ENCODE measurements at regions not wholly inside any gene's neighbourhood (a gene's known extent, or its start where the extent isn't known, plus 50 kb on each side); places are given as distances from the start of the nearest gene placed in this dataset.
A peak's percentile ranks its signal among the peaks of the same experiment; 100 is the strongest.

DNA sequence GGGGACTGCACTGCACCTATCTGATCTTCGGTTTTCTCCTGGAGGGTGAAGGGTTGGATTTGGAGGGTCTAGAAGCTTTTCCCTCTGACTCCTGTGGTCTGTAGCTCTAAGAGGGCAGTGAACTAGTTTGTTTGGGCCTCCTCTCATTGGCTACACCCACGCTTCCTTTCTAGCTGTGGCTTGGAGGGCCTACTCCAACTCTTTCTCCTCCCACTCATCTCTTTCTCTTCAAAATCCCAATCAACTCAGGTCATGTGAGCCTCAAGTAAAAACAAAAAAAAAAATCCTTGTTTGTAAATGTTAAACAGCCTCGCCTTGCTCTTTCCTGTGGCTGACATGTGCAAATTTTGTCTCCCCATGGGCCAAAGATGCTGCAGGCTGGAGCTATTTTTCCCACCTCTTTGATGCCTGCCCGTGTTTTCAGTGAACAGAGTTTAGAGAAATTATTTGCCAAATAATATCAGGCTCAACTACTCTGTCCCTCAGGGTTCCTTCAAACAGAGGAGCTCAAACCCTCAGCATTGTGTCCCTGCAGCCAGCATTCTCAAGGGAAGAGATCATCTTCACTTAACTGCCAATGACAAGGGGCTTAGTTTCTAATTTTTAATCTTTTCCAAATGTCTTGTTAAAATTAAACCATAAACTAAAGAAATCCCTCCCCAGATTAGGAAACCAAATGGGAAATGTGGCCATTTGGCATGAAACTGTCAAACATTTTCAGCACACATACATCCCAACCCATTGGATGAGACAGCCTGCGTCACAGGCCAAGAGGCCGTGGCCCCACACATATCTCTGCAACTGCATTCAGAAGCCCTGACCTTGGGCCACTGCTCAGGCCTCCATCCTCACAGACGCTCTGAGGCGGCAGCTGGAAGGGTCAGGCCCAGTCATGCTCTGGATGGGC is 114.8 kb upstream of the THBS1 start:
- peak in 1 of 2 donors; percentile 32 for DNase-seq

DNA sequence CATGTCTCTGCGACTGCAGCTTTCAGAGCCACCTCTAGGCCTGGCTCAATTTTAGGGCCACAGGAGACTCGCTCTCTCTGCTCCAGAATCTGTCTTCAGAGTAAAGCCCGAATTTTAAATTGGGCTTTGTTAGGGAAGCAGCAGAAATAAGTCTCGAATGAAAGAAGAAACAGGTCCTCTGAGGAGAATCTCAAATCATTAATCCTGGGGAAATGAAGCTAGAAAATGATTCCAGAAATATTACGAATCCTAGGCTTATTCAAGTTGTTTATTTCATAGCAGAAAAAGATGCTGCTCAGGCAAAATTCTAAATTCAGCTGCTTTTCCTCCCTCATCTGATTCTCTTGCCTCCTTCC is 114.2 kb upstream of the THBS1 start:
- no peak for DNase-seq

DNA sequence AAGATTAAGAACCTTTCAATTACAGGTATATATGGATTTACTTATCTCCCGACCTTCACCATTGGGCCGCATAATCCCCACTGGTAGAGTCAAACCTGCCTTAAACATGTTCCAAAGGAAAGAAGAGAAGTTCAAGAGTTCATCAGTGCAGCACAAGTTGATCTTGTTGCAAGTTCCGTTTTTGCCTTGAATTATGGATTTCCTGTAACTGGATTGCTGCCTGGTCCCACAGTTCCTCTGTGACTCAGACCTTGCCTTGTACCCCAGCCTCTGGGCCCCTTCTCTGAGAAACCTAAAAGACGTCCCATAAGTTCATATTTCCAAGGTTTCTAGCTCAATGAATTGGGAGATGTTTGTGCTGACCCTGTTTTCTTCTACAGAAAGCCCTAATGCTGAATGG is 112.5 kb upstream of the THBS1 start:
- DNase-seq = peak; percentile 79

DNA sequence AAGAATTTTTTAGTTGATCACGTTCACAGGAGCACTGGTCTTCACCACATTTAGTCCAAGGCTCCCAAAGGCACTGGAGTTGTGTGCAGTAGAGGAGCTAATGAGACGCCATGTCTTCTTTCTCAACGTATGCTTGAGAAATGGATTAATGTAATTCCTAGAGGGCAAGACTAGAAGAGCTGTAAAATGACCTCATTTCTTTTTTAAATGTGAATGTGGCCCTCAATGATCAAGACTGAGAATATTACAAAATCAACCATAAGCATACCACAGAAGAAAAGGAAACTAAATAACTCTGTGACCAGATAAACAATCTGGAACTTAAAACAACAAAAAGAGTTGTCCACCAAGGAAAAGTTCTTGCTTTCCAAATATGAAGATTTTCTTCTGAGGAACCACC is 112.1 kb upstream of the THBS1 start:
- DNase-seq = peak; percentile 72 to 74

DNA sequence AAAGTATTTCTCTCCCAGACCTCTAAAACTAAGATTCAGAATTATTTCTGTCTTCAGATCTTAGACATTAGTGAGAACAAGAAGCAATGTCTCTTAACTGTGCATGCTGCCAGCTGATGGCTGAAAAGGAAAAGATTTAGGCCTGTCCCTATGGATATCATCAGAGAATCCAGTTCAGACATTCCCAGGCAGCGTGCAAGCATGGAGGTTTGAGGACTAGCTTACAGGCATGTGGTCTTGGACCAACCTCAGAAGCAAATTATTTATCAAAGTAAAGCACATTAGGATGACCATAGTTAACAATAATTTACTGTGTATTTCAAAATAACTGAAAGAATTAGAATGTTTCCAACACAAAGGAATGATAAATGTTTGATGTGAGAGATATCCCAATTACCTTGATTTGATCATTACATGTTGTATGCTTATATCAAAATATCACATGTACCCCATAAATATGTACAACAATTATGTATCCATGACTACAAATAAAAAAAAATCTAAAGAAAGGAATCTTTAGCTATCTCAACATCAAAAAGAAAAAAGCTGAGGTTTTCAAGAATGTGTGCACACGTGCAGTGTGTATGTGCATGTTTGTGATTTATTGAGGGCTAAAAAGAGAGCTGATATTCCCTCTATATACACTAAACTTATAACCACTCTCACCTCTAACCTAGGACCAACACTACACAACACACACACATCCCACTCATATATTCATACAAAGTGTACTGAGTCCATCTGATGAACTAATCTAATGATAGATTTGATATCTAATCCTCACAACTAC is 108.9 kb upstream of the THBS1 start:
- no peak for DNase-seq

DNA sequence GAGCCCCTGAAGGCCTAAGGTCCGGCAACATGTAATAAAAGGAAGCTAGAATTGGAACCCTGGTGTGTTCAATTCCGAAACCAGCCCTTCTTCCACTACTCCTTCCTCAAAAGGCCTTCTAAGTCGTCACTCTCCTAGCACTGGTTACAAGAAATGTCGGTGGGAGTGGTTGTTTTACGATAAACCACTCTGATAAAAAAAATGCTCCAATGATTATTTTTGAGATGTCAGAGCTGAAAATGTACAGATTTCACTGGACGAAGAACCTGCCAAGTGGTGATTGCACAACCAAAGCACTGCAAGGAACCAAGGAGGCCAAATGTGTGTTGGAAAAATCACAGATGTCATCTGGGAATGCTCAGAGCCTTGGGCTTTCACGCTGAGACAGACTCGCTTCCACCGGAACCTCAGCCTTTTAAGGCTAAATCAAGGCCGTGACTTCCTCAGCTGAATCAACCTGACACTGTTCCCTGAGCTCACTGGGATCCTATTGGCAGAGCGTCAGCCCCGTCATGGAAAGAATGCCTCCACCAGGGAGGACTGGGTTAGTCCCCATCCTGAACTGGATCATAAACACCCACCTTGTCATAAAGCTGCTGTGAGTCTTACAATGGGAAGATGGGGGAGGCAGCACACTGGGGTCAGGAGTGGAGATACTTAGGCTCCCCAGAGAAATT is 108.1 kb upstream of the THBS1 start:
- peak; percentile 24 to 45 for DNase-seq

DNA sequence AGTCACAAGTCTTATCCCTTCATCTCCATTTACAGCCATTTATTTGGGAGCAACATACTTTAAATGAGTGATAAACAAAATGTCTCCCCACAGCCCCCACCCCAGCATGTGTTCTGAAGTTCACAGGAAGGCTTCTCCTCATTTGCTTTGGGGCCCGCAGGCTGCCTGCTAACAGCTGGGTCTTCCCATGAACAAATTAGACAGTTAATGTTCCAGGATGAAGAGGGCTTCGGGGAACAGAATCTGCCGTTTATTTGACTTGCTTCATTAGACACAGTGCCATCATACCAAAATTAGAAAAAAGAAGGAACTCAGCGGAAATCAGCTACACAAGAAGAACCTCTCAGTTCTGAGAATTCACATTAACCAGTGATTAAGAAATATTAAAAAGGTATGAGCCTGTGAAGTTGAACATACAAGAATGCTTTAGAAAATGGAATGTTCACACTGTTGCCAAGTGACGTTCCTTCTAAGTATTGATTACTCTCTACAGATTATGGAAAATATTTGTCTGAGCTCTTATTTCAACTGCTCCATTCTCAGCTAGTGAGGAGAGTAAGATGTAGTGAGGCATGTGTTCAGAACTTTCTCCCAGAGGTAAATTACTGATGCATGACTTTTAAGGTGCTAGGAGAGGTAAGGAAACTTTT is 107.5 kb upstream of the THBS1 start:
- DNase-seq = peak in 1 of 2 donors; percentile 31

DNA sequence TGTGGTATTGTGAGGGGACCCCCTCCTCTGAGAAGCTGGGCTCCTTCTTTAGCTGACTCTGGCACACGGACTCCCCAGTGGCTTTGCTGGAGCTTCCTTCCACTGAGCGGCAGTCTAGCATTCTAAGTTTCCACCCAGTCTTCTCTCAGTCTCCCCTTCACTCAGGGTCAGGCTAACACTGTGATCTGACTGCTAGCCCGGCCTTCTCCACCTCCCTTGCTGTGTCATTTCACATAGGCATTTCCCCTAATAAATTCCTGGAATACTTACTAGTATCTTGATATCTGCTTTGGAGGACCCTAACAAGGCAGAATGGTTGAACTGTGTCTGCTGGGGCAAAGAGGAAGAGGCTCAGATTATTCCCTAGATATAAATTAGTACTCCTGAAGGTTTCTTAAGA is 106.2 kb upstream of the THBS1 start:
- DNase-seq = no peak

DNA sequence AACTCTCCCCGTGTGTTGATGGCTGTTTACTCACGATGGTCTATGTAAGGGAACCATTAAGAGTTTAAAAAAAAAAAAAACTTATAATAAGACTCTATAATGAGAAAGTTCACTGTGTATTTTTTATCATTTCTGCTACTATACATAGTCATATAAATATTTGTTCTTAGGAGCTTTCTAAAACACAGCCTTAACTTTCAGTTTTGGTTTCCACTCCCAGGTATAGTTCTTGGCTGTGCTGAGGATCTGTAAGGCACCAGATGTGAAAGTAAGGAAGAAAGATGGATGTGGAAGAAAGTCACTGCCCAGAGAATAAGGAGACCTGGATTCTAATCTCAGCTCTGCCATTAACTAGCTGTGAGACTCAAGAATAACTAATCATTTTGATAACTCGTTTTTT is 101.9 kb upstream of the THBS1 start:
- no peak for DNase-seq

DNA sequence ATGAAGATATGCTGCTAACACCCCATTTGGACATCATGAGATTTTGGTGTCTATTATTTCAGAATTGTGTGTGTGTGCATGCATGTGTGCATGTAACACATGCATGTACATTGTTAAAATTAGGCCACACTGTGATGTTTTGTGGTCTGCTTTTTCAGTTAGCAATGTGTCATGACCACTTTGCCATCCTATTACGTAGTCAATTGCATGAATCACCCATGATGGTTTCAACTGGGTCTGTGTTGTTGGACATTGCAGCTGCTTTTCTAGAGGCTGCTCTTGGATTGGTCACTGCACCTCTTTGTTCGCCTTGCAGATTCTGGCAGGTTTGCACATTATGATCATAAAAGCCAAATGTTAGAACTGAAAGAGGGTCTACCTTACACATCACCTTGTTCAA is 101.0 kb upstream of the THBS1 start:
- DNase-seq = no peak

DNA sequence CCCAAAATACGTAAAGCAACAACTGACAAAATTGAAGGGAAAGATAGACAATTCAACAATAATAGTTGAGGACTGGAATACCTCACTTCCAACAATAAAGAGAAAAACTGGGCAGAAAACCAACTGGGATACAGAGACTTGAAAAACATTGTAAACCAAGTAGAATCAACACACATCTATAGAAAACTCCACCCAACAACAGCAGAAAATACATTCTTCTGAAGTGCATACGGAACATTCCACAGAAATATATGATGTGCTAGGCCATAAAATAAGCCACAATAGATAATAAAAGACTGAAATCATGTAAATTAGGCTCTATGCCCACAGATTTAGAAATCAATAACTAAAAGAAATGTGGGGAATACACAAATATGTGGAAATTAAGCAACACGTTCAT is 98.4 kb upstream of the THBS1 start:
- no peak for DNase-seq

DNA sequence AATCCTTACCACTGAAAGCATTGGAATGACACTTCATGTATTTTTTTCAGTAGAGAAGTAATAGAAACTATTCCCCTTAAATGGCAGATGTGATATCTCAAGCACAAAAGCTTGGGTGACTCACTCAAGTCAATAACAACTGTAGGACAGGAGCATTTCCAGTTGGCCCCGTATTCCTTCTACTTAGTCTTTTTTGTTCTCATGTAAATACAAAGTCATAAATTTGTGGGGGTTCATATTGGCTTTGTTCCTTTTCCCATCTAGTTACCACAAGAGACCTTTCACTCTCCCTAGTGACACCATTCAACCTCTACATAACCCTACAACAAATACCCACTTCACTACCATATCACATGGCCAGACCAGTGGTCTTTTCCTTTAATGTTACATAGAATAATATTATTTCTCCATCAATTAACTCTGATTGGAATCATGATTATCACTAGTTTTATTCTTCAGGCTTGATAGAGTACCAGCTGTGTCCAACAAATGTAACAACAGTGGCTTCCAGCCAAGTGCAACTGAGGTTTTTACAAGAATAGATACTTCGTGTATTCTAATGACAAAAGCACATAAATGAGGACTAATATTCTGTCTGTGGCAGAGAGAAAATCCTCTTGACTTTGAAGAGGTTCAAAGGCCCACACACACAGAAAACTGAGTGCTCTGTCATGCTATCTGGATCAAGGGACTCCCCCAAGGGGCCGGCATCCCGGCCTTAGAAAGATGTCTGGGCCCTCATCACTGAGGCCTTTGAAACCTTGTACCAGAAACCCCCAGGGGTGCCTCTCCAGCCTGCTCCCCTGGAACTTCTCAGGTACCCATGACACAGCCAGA is 94.0 kb upstream of the THBS1 start:
- DNase-seq = no peak

DNA sequence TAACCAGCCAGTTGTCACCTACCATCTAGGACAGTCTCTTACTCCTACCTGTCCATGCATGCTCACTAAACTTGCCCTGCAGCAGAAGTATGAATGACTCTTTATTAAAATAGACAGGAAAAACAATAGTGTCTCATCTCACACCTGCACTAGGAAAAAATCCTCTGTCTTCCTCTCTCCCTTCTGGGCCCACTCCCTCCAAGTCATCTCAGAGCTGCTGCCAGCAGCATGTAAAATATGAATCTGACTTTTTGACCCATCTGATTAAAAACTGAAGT is 93.5 kb upstream of the THBS1 start:
- DNase-seq = no peak

DNA sequence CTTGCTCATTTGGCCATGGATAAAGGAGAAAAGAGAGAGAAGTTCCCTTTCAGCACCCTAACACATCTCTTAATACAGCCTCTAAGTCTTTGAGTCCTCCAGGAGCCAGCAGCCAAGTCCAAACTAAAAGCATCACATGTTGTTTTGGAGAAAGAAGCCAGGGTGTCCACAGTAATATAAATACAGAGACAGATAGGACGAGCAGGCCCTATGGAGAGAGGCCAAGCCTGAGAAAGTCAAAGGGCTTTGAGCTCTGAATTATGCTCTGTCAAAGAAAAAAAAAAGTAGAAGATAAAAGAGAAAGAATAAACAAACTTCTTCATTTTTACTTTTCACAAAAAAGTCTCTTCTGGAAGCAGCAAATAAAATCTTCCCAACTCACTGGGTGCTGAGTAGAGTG is 92.4 kb upstream of the THBS1 start:
- DNase-seq = no peak

DNA sequence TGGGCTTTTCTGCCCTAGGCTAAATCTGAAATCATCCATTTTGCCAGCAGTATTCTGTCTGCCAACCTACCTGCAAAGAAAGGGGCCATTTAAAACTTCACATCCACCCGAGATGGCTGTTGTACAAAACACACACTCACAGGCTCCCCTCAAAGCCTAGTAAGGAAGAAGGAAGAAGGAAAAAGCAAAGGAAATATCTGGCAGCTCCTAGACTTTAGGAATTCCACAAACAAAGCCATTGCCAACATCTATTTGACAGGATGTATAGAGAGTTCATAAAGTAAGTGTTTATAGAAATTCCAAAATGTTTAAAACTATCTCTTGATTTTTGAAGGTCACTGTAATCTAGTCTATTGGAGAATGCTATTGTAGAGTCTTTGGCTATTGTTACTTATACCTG is 91.9 kb upstream of the THBS1 start:
- DNase-seq = no peak

DNA sequence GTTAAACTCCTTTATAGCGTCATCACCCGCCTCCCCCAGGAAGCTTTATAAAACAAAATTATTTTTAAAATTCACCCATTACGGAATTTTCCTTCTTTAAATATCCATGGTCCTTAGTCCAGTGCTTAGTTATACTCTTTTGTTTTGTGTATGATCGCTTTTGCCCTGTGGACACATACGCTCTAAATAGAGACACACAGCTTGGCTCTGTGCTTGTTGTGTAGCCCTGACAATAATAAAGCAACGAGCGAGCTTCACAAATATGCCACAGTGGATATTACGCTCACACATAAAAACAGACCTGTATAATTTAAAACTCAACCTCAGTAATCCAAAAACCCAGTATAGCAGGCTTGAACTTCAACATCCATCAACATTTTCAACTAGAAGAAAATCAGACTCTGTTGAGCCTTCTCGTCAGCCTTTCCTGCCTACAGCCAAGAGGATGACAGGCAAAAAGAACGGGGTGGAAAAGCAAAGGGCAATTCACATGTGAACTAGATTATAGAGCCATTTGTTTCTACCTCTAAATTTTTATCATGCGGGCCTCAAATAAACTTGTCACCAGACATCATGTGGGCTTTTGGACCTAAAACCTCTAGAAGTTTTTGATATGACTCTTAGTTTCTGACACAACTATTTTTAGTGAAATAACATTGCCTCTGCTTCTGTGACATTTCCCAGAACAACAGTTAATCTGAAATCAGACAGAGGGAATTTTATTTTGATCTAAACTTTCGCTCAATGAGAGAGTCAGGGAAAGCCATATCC is 89.6 kb upstream of the THBS1 start:
- no peak for DNase-seq

DNA sequence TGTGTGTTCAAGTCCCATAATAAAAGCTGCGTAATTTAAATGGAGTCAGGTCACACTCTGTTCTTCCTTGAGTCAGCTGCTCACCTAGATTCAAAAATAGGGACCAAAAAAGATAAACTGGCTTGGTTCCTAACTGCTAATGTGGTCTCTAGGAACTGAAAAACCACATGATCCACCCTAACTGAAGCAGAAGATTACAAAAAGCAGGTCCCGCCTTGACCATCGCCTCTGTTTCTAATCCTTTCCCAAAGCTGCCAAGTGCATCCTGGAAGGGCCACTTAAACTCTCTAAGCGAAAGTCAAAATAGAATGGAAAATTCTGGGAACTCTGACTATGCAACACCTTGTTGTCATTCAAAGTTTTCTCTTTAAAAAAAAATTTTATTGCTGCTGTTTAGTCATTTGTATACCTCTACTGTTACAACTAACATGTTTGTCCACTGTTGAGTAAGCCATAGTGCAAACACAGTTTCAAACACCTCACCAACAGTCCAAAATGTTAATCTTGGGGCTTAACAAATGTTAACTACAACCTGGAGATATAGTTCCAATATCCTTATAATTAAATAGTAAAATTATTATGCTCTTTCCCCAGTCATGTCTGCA is 88.9 kb upstream of the THBS1 start:
- DNase-seq = no peak

DNA sequence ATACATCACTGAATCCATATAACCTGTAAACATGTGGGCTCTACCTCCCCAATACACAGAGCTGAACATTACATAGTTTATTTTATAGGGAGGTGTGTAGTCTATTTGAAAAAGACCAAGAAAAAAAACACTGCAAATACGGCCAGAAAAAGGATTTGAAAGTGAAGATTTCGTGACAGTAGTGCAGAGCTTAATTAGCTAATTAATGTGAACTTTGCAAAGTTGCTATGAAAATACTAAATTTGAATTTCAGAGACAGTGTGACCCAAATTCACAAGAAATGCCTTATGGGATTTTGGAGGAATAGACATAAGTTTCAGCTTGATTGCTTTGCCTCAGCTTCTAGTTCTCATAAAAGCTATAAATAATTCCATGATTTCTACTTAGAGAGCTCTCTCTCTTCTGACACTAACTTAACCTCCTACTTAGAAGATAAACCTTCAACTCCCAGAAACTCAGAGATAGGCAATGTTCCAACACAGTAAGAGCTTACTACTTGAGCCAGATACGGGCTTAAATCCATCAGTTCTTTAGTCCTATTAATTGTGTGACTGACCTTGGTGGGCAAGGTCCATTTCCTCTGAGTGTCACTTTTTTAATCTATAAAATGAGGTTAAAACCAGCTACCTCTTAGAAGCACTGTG is 87.3 kb upstream of the THBS1 start:
- no peak for DNase-seq

DNA sequence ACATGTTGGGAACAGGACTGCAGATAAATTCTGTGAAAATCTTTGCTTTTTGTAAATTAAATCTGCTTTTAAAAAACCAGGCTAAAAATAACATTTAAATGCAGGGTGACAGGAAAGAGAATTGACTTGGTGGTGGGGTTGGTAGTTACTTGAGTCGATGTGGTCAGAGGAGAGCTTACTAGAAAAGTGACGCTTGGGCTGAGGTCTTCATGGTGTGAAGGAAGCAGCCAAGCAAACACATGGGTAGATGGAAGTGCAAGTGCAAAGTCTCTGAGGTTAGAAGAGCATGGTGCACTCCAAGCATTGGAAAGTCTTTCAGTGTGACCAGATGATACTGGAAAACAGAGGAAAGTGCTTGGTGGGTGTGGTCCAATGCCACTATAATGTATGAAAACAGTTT is 86.4 kb upstream of the THBS1 start:
- no peak for DNase-seq
